ENCODE measurements at regions not wholly inside any gene's neighbourhood (a gene's known extent, or its start where the extent isn't known, plus 50 kb on each side); places are given as distances from the start of the nearest gene placed in this dataset.

- DNase-seq (ENCODE audit: low read depth), result no peak
These were observed 136.1 kb upstream of the LGALSL start for GRCh38 chr2:64317707-64318475.

- no peak for DNase-seq (ENCODE audit: low read depth)
These were observed 135.6 kb upstream of the LGALSL start for GRCh38 chr2:64318476-64318748.

- DNase-seq (ENCODE audit: low read depth), result no peak
These were observed 134.1 kb upstream of the LGALSL start for GRCh38 chr2:64319896-64320295.

- no peak for DNase-seq (ENCODE audit: low read depth)
These were observed 131.5 kb upstream of the LGALSL start for GRCh38 chr2:64322433-64322832.

- DNase-seq (ENCODE audit: low read depth), result no peak
These were observed 130.8 kb upstream of the LGALSL start for GRCh38 chr2:64323197-64323596.

- no peak for DNase-seq (ENCODE audit: low read depth)
These were observed 129.1 kb upstream of the LGALSL start for GRCh38 chr2:64324746-64325410.

- DNase-seq (ENCODE audit: low read depth), result peak; percentile 25
These were observed 128.5 kb upstream of the LGALSL start for GRCh38 chr2:64325477-64325851.

- no peak for DNase-seq (ENCODE audit: low read depth)
These were observed 127.9 kb upstream of the LGALSL start for GRCh38 chr2:64325852-64326577.

GRCh38 chr2:64326578-64327050, 127.3 kb upstream of the LGALSL start:
- DNase-seq (ENCODE audit: low read depth), result no peak

- DNase-seq (ENCODE audit: low read depth), result no peak
These were observed 126.8 kb upstream of the LGALSL start for GRCh38 chr2:64327129-64327509.

- peak; percentile 28 for DNase-seq (ENCODE audit: low read depth)
These were observed 126.2 kb upstream of the LGALSL start for GRCh38 chr2:64327510-64328414.

GRCh38 chr2:64328415-64328722, 125.6 kb upstream of the LGALSL start:
- no peak for DNase-seq (ENCODE audit: low read depth)

GRCh38 chr2:64328756-64329155, 125.2 kb upstream of the LGALSL start:
- no peak for DNase-seq (ENCODE audit: low read depth)

GRCh38 chr2:64329848-64330247, 124.1 kb upstream of the LGALSL start:
- DNase-seq (ENCODE audit: low read depth), result peak; percentile 35

- peak; percentile 85 for DNase-seq (ENCODE audit: low read depth)
These were observed 123.5 kb upstream of the LGALSL start for GRCh38 chr2:64330281-64331113.

- no peak for DNase-seq (ENCODE audit: low read depth)
These were observed 122.8 kb upstream of the LGALSL start for GRCh38 chr2:64331114-64331645.

GRCh38 chr2:64331849-64332699, 121.9 kb upstream of the LGALSL start:
- no peak for DNase-seq (ENCODE audit: low read depth)

- DNase-seq (ENCODE audit: low read depth), result no peak
These were observed 117.8 kb upstream of the LGALSL start for GRCh38 chr2:64336171-64336570.

GRCh38 chr2:64337314-64337713, 116.6 kb upstream of the LGALSL start:
- DNase-seq (ENCODE audit: low read depth), result no peak

- DNase-seq (ENCODE audit: low read depth), result no peak
These were observed 115.9 kb upstream of the LGALSL start for GRCh38 chr2:64338108-64338507.
